ENCODE measurements at regions not wholly inside any gene's neighbourhood (a gene's known extent, or its start where the extent isn't known, plus 50 kb on each side); places are given as distances from the start of the nearest gene placed in this dataset.

GRCh38 chr12:107503129-107503855 is 182.3 kb upstream of the PWP1 start (continued):
- TF ChIP-seq ZBED4 (CRISPR knock-in tag; IDR thresholded peaks at IDR 0.05; ENCODE audit: borderline replicate concordance) (no peak), ZNF670 (CRISPR knock-in tag; IDR thresholded peaks at IDR 0.05; ENCODE audit: borderline replicate concordance) (no peak), ZNF761 (CRISPR knock-in tag; conservative IDR thresholded peaks at IDR 0.05) (no peak), BHLHE40 (IDR thresholded peaks at IDR 0.05; ENCODE audit: low read length) (peak; percentile 20; the same call in 1 of the 2 replicates)

- H2AFZ ChIP-seq (ENCODE audit: low read length): no peak overlapping the region
- FAIRE-seq: no peak
- no peak overlapping the region for H3K9ac ChIP-seq (ENCODE audit: insufficient read depth, low read depth, low read length)
- H4K20me1 ChIP-seq (ENCODE audit: insufficient read depth, low read length): no peaks in the 10 kb centered on the region
- peaks cover 42% of the 10 kb centered on the region for H3K4me1 ChIP-seq (ENCODE audit: insufficient read depth, low read length)
- H3K27me3 ChIP-seq (ENCODE audit: control insufficient read depth in 1 of 2, insufficient read depth in 2 of 2, low read length in 2 of 2): no peaks in the 10 kb centered on the region
- no peaks in the 10 kb centered on the region for H3K9me3 ChIP-seq (ENCODE audit: low read length)
- no peak for ATAC-seq
- no peak overlapping the region for H3K4me2 ChIP-seq (ENCODE audit: low read depth, low read length)
- no peaks in the 10 kb centered on the region for H3K36me3 ChIP-seq (replicated peaks in 1 of 2; ENCODE audit: control insufficient read depth in 1 of 2, insufficient read depth in 2 of 2, low read length in 2 of 2)
- ChIA-PET POLR2A (no interaction called here), CTCF (ENCODE audit: low intra/inter-chr PET ratio, low total read pairs) (no interaction called here)
- 56% methylated on average over 7 of the region's 7 CpGs for WGBS (ENCODE audit: low lambda C conversion rate)
- H3K27ac ChIP-seq (ENCODE audit: extremely low read length, insufficient read depth, low read length): no peak overlapping the region
- in situ Hi-C loops (cut with HindIII; ENCODE audit: extremely low pct_ligation_motif_present, low pct_unique_long_range_greater_than_20kb) (no loop called here), intact Hi-C loops (cut with micrococcal nuclease; ENCODE audit: unreplicated experiment) (no loop called here)
- no peak for DNase-seq (ENCODE audit: low spot score)
- no peaks in the 10 kb centered on the region for H3K79me2 ChIP-seq (ENCODE audit: insufficient read depth, low read length)
- no peak overlapping the region for H3K4me3 ChIP-seq (replicated peaks in 1 of 3; ENCODE audit: insufficient read depth in 1 of 3, low read depth in 2 of 3, low read length in 3 of 3)
- no TSS peak for BruUV-seq (replicated peaks)
- no peak for TF ChIP-seq PBX3 (CRISPR knock-in tag; IDR thresholded peaks at IDR 0.05; ENCODE audit: borderline replicate concordance)
- no peak for TF ChIP-seq ZNF570 (CRISPR knock-in tag; IDR thresholded peaks at IDR 0.05; ENCODE audit: borderline replicate concordance)
- TF ChIP-seq RFX1 (IDR thresholded peaks at IDR 0.05): no peak
- no peak for TF ChIP-seq ZNF232 (CRISPR knock-in tag; IDR thresholded peaks at IDR 0.05; ENCODE audit: borderline replicate concordance)
- TF ChIP-seq ZSCAN31 (CRISPR knock-in tag; IDR thresholded peaks at IDR 0.05; ENCODE audit: low read depth): no peak
- TF ChIP-seq ZBTB34 (CRISPR knock-in tag; IDR thresholded peaks at IDR 0.05): no peak
- no peak for TF ChIP-seq SIX4 (CRISPR knock-in tag; IDR thresholded peaks at IDR 0.05)
- no peak for TF ChIP-seq SP5 (CRISPR knock-in tag; IDR thresholded peaks at IDR 0.05; ENCODE audit: borderline replicate concordance, low read depth)
- no peak for TF ChIP-seq NR1H2 (CRISPR knock-in tag; IDR thresholded peaks at IDR 0.05; ENCODE audit: borderline replicate concordance, low read depth)
These were observed 181.4 kb upstream of the PWP1 start for GRCh38 chr12:107503887-107504885.
